ENCODE measurements at regions not wholly inside any gene's neighbourhood (a gene's known extent, or its start where the extent isn't known, plus 50 kb on each side); places are given as distances from the start of the nearest gene placed in this dataset.

DNA sequence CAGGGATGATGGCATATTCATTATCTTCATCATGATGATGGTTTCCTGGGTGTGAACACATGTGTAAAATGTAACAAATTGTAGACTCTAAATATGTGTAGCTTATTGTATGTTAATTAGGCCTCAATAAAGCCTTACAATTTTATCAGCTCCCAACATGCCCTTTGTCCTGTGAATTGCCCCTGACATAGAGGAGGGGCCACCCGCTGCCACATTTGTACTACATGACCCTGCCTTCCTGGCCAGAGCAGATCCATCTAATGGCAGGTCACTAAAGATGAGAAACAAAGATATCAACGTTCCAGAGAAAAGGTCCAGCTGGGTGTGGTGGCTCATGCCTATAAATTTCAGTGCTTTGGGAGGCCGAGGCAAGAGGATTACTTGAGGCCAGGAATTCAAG is 117.2 kb downstream of the CAAP1 start:
- H2AFZ ChIP-seq (ENCODE audit: low read length): no peak overlapping the region
- no peaks in the 10 kb centered on the region for H3K79me2 ChIP-seq (ENCODE audit: control insufficient read depth in 1 of 2, insufficient read depth in 2 of 2, low read length in 2 of 2)
- no peaks in the 10 kb centered on the region for H3K79me1 ChIP-seq (ENCODE audit: low read depth, low read length)
- TF ChIP-seq HDAC2 (IDR thresholded peaks at IDR 0.05; ENCODE audit: borderline replicate concordance in 1 of 2, low read depth in 2 of 2, low read length in 2 of 2) (no peak), KDM1A (IDR thresholded peaks at IDR 0.05; ENCODE audit: borderline replicate concordance, low read length) (no peak), TBP (IDR thresholded peaks at IDR 0.05; ENCODE audit: low read depth, low read length) (no peak), NANOG (IDR thresholded peaks at IDR 0.05; ENCODE audit: insufficient read depth, low read depth, low read length, poor library complexity, severe bottlenecking) (no peak), CEBPB (IDR thresholded peaks at IDR 0.05; ENCODE audit: low read depth, low read length) (no peak), TAF1 (IDR thresholded peaks at IDR 0.05; ENCODE audit: low read depth, low read length) (no peak), POLR2A (IDR thresholded peaks at IDR 0.05; ENCODE audit: control extremely low read depth in 1 of 2, low read depth in 2 of 2, low read length in 2 of 2) (no peak)
- TF ChIP-seq, protein P1, sequence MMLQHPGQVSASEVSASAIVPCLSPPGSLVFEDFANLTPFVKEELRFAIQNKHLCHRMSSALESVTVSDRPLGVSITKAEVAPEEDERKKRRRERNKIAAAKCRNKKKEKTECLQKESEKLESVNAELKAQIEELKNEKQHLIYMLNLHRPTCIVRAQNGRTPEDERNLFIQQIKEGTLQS (IDR thresholded peaks at IDR 0.05; ENCODE audit: insufficient read depth, low read depth, low read length): no peak
- POLR2A ChIA-PET (ENCODE audit: partially characterized antibody): no interaction called here
- H2BK20ac ChIP-seq (ENCODE audit: low read length): no peak overlapping the region
- H4K91ac ChIP-seq (replicated peaks; ENCODE audit: insufficient read length, low read length): no peak overlapping the region
- FAIRE-seq (no peak), DNase-seq (ENCODE audit: low read depth in 1 of 2, low spot score in 2 of 2) (no peak)
- no peaks in the 10 kb centered on the region for H3K23me2 ChIP-seq (ENCODE audit: low read depth, low read length)
- H3K9me3 ChIP-seq (ENCODE audit: insufficient read depth in 2 of 2, low read depth in 1 of 2, low read length in 1 of 2): no peaks in the 10 kb centered on the region
- no peaks in the 10 kb centered on the region for H3K36me3 ChIP-seq (ENCODE audit: control insufficient read depth in 2 of 4, insufficient read depth in 4 of 4, low read length in 3 of 4)
- no peak overlapping the region for H4K8ac ChIP-seq (ENCODE audit: extremely low read depth, insufficient read depth, low read length)
- H3K14ac ChIP-seq (ENCODE audit: insufficient read length): no peak overlapping the region
- H3K4ac ChIP-seq (replicated peaks; ENCODE audit: insufficient read length, low read depth, low read length): no peak overlapping the region
- H3K4me1 ChIP-seq (replicated peaks in 1 of 4; ENCODE audit: control insufficient read depth in 3 of 4, insufficient read depth in 4 of 4, low read length in 3 of 4): 0 out of 7 replicates have a peak, but pooled peaks cover 0 to 2% (median 0%) of the 10 kb centered on the region in 4 experiments
- no peaks in the 10 kb centered on the region for H4K20me1 ChIP-seq (replicated peaks in 1 of 2; ENCODE audit: control insufficient read depth in 1 of 2, insufficient read depth in 2 of 2, low read length in 2 of 2)
- H2BK12ac ChIP-seq (ENCODE audit: low read depth, low read length): no peak overlapping the region
- H4K5ac ChIP-seq (ENCODE audit: insufficient read length, low read depth, low read length): no peak overlapping the region
- H3K27me3 ChIP-seq (replicated peaks in 1 of 4; ENCODE audit: control insufficient read depth in 3 of 4, extremely low read depth in 1 of 4, insufficient read depth in 3 of 4, low read length in 3 of 4): no peaks in the 10 kb centered on the region
- H2BK15ac ChIP-seq (ENCODE audit: low read length): no peak overlapping the region
- no peak overlapping the region for H3K27ac ChIP-seq (ENCODE audit: low read depth, low read length)
- H2BK5ac ChIP-seq (ENCODE audit: low read depth, low read length): no peak overlapping the region
- CTCF ChIA-PET (ENCODE audit: partially characterized antibody): interaction anchor here (0.7 to 1.4 kb wide), 4 partner anchors 18 to 33 kb away, joined by 3 to 5 read pairs (median 3); no protein-coding TSS in a partner anchor
- no peak overlapping the region for H3K4me3 ChIP-seq (ENCODE audit: extremely low read depth in 1 of 4, insufficient read depth in 2 of 4, low read depth in 3 of 4, low read length in 4 of 4)
- H3K4me2 ChIP-seq (ENCODE audit: insufficient read depth in 1 of 2, low read depth in 2 of 2, low read length in 2 of 2): no peak overlapping the region
- WGBS, 2 experiments (ENCODE audit: extremely low coverage in 1 of 2, insufficient coverage in 1 of 2, insufficient read length in 1 of 2, insufficient replicate concordance in 2 of 2, low coverage in 1 of 2, low lambda C conversion rate in 2 of 2, missing lambda C conversion rate in 1 of 2): 85% methylated on average over 3 of the region's 3 CpGs; no CpG with 5 or more reads in 1 of the 2 experiments
- no peak overlapping the region for H3K23ac ChIP-seq (ENCODE audit: insufficient read length)
- no peak overlapping the region for H3K18ac ChIP-seq (ENCODE audit: extremely low read depth, low read length)
- no peak overlapping the region for H2BK120ac ChIP-seq (replicated peaks; ENCODE audit: low read depth, low read length)
- H3K56ac ChIP-seq (replicated peaks; ENCODE audit: insufficient read length, low read depth, low read length): no peak overlapping the region
- H2AK5ac ChIP-seq (ENCODE audit: low read depth, low read length): no peak overlapping the region
- no peak overlapping the region for H3K9ac ChIP-seq (replicated peaks in 1 of 4; ENCODE audit: extremely low read depth in 1 of 4, low read depth in 3 of 4, low read length in 3 of 4)
